HL-60 (cell line): ENCODE measurements at regions not wholly inside any gene's neighbourhood (a gene's known extent, or its start where the extent isn't known, plus 50 kb on each side); places are given as distances from the start of the nearest gene placed in this dataset.
A peak's percentile ranks its signal among the peaks of the same experiment; 100 is the strongest.
"Not testable (repeated sequence)": the region's sequence is repeated elsewhere in the genome, so short reads cannot be mapped to it uniquely, and the experiment has no call there.

Source experiments
- DNase-seq, 2 experiments: peaks; one replicate each; pipeline ENCODE4 v3.0.0-alpha.2; 2010 to 2020; ENCODE audit warnings: low read depth in 1 of 2, low spot score in 1 of 2
- H3K27ac ChIP-seq: fragments of 250-450 bp; sonication (Bioruptor Pico); replicated peaks from 2 replicates; pipeline ENCODE4 v1.5.1; 2020; ENCODE audit warnings: mild to moderate bottlenecking, moderate library complexity
- H3K27me3 ChIP-seq: fragments of 250-450 bp; sonication (Bioruptor Pico); 2 replicates; pipeline ENCODE4 v1.5.1; 2021; ENCODE audit warnings: mild to moderate bottlenecking, moderate library complexity; ENCODE audit not compliant: insufficient read depth, poor library complexity, severe bottlenecking
- H3K4me3 ChIP-seq: replicated peaks from 2 replicates; pipeline ENCODE4 v1.5.1; 2011; ENCODE audit warnings: mild to moderate bottlenecking, control low read depth, low read length; ENCODE audit not compliant: insufficient read depth

- DNase-seq = not testable (repeated sequence)
Observed at GRCh38 chr21:6561168-6561567, 3960.2 kb upstream of the TPTE start.

GRCh38 chr21:6561578-6561977 is 3959.8 kb upstream of the TPTE start:
- H3K27ac ChIP-seq, H3K4me3 ChIP-seq, H3K27me3 ChIP-seq, DNase-seq: not testable (repeated sequence)

More at GRCh38 chr21:6561168-6561567, 3960.2 kb upstream of the TPTE start:
- H3K27ac ChIP-seq, H3K4me3 ChIP-seq, H3K27me3 ChIP-seq: not testable (repeated sequence)

- H3K27me3 ChIP-seq, H3K4me3 ChIP-seq, DNase-seq, H3K27ac ChIP-seq: not testable (repeated sequence)
Observed at GRCh38 chr21:6564543-6565166, 3956.7 kb upstream of the TPTE start.

GRCh38 chr21:6565190-6566094 is 3955.9 kb upstream of the TPTE start:
- H3K27ac ChIP-seq, H3K4me3 ChIP-seq, H3K27me3 ChIP-seq: not testable (repeated sequence)
- peak; percentile 16 to 33 for DNase-seq

- not testable (repeated sequence) for H3K27ac ChIP-seq, DNase-seq, H3K4me3 ChIP-seq, H3K27me3 ChIP-seq
Observed at GRCh38 chr21:6567542-6567941, 3953.8 kb upstream of the TPTE start.

GRCh38 chr21:6569152-6569551 is 3952.2 kb upstream of the TPTE start:
- DNase-seq, H3K27ac ChIP-seq, H3K4me3 ChIP-seq, H3K27me3 ChIP-seq: not testable (repeated sequence)

- not testable (repeated sequence) for H3K4me3 ChIP-seq, DNase-seq, H3K27me3 ChIP-seq, H3K27ac ChIP-seq
Observed at GRCh38 chr21:6569587-6570392, 3951.6 kb upstream of the TPTE start.

- H3K4me3 ChIP-seq, H3K27me3 ChIP-seq, H3K27ac ChIP-seq, DNase-seq: not testable (repeated sequence)
Observed at GRCh38 chr21:6570700-6571368, 3950.5 kb upstream of the TPTE start.

GRCh38 chr21:6573576-6573975 is 3947.8 kb upstream of the TPTE start:
- H3K4me3 ChIP-seq, H3K27ac ChIP-seq, H3K27me3 ChIP-seq, DNase-seq: not testable (repeated sequence)

GRCh38 chr21:6579801-6580200 is 3941.6 kb upstream of the TPTE start:
- DNase-seq, H3K27me3 ChIP-seq, H3K27ac ChIP-seq, H3K4me3 ChIP-seq: not testable (repeated sequence)
